ENCODE measurements at regions not wholly inside any gene's neighbourhood (a gene's known extent, or its start where the extent isn't known, plus 50 kb on each side); places are given as distances from the start of the nearest gene placed in this dataset.

GRCh38 chr2:181817509-181817908 lies 74.0 kb upstream of the ITPRID2 start:
- TF ChIP-seq CTCF (IDR thresholded peaks at IDR 0.05) (no peak), POLR2A (IDR thresholded peaks at IDR 0.05) (no peak)
